Spleen (tissue), 11 donors: ENCODE measurements at regions not wholly inside any gene's neighbourhood (a gene's known extent, or its start where the extent isn't known, plus 50 kb on each side); places are given as distances from the start of the nearest gene placed in this dataset.

Experiments
- DNase-seq: peaks from one replicate; pipeline ENCODE4 v3.0.0-alpha.2; 2020
- H3K27ac ChIP-seq, 8 donors: fragments of 200-600 bp; sonication (generic) in 7 of 8; 1 replicate in 4 of 8; 2 replicates in 4 of 8; pipeline versions ENCODE4 v1.5.0 to v1.8.0; 2016 to 2021; ENCODE audit warnings: inconsistent platforms in 4 of 8, mild to moderate bottlenecking in 4 of 8, moderate library complexity in 1 of 8
- H3K27me3 ChIP-seq, 7 donors: fragments of 200-600 bp; sonication (generic) in 6 of 7; replicated peaks in 1 of 7; 1 replicate in 4 of 7; 2 replicates in 3 of 7; pipeline versions ENCODE4 v1.5.0 to v1.8.0; 2016 to 2021; ENCODE audit warnings: inconsistent platforms in 3 of 7, mild to moderate bottlenecking in 1 of 7
- H3K36me3 ChIP-seq, 6 donors: fragments of 200-600 bp; sonication (generic) in 5 of 6; 1 replicate in 4 of 6; 2 replicates in 2 of 6; pipeline versions ENCODE4 v1.5.0 to v1.8.0; 2016 to 2021; ENCODE audit warnings: inconsistent platforms in 2 of 6
- H3K4me1 ChIP-seq, 6 donors: fragments of 200-600 bp; sonication (generic) in 5 of 6; 1 replicate in 3 of 6; 2 replicates in 3 of 6; pipeline versions ENCODE4 v1.5.0 to v1.8.0; 2016 to 2021; ENCODE audit warnings: inconsistent platforms in 3 of 6
- H3K4me3 ChIP-seq, 8 donors: fragments of 200-600 bp; sonication (generic) in 7 of 8; 1 replicate in 4 of 8; 2 replicates in 4 of 8; pipeline versions ENCODE4 v1.5.0 to v1.8.0; 2016 to 2021; ENCODE audit warnings: inconsistent platforms in 4 of 8, mild to moderate bottlenecking in 4 of 8, moderate library complexity in 2 of 8
- H3K9me3 ChIP-seq, 8 donors: fragments of 200-600 bp; sonication (generic) in 7 of 8; 1 replicate in 4 of 8; 2 replicates in 4 of 8; pipeline versions ENCODE4 v1.5.0 to v1.8.0; 2016 to 2021; ENCODE audit warnings: inconsistent platforms in 4 of 8
- CTCF ChIP-seq, 11 experiments: fragments of 200-600 bp in 7 of 11; fragments of 450-650 bp in 4 of 11; sonication (generic) in 4 of 11; IDR thresholded peaks in 8 of 11; conservative IDR thresholded peaks in 3 of 11; 1 replicate in 7 of 11; 2 replicates in 4 of 11; pipeline versions ENCODE4 v1.4.0 to v1.8.0; 2016 to 2021; ENCODE audit warnings: antibody characterized with exemption in 11 of 11, inconsistent platforms in 4 of 11, mild to moderate bottlenecking in 1 of 11
- POLR2A ChIP-seq, 3 donors: fragments of 450-650 bp; IDR thresholded peaks; one replicate each; pipeline ENCODE4 v1.5.1; 2017; ENCODE audit warnings: antibody characterized with exemption in 3 of 3, mild to moderate bottlenecking in 1 of 3
- POLR2AphosphoS5 ChIP-seq, 3 donors: sonication (generic); formaldehyde crosslinking; IDR thresholded peaks; one replicate each; pipeline ENCODE4 v1.5.1; 2017; ENCODE audit warnings: antibody characterized with exemption in 3 of 3
- WGBS, 5 donors: extraction: QIAGEN DNeasy Blood & Tissue Kit in 3 of 5; methylation state at CpG; one replicate each; pipeline versions ENCODE4 v1.1.5 to v1.1.7; 2013 to 2018; 5-methylcytosine and 5-hydroxymethylcytosine counted together
- intact Hi-C: fragments of 100-400 bp; cut with DNase I; formaldehyde crosslinking; loops from one replicate; pipeline ENCODE4 v1.15.0; 2023; ENCODE audit warnings: low total_unique reads
- donor health status: healthy with polysubstance abuse.
- donor health status: DM: no; HTN: no; CAD: no; lungs with moderate emphysema.
- donor health status: DM: no; HTN: no; CAD: no.
- donor health status: Bipolar disorder and iron deficiency.
- donor health status: healthy.
- donor health status: DM: no; HTN: no; CAD: no.
- donor health status: DM: yes; HTN: yes; CAD: no.

- intact Hi-C loops, result no loop called here
- H3K4me1 ChIP-seq, result no peaks in the 10 kb centered on the region
- H3K27ac ChIP-seq, result no peak overlapping the region
- 73 to 84% (median 75%) methylated on average over 4 of the region's 4 CpGs for WGBS, 5 donors
- H3K36me3 ChIP-seq, result no peaks in the 10 kb centered on the region
- TF ChIP-seq POLR2A (IDR thresholded peaks at IDR 0.05) (no peak), POLR2AphosphoS5 (IDR thresholded peaks at IDR 0.05) (no peak), CTCF (IDR thresholded peaks at IDR 0.05 in 8 of 11, conservative IDR thresholded peaks at IDR 0.05 in 3 of 11) (no peak)
- no peaks in the 10 kb centered on the region for H3K9me3 ChIP-seq
- no peak for DNase-seq
- H3K4me3 ChIP-seq, result no peak overlapping the region
- peaks cover 0 to 28% (median 0%) of the 10 kb centered on the region in 7 donors for H3K27me3 ChIP-seq
These were observed 110.1 kb upstream of the JAG1 start for GRCh38 chr20:10783707-10784553.

GRCh38 chr20:10784554-10785183 is 110.9 kb upstream of the JAG1 start:
- WGBS, 5 donors, result 92 to 97% (median 93%) methylated on average over 6 of the region's 6 CpGs
- no peak for TF ChIP-seq POLR2A (IDR thresholded peaks at IDR 0.05)
- no peak for TF ChIP-seq CTCF (IDR thresholded peaks at IDR 0.05 in 8 of 11, conservative IDR thresholded peaks at IDR 0.05 in 3 of 11)
- no peak for TF ChIP-seq POLR2AphosphoS5 (IDR thresholded peaks at IDR 0.05)
- DNase-seq, result no peak
- H3K9me3 ChIP-seq, result no peaks in the 10 kb centered on the region
- no peak overlapping the region for H3K4me3 ChIP-seq
- intact Hi-C loops, result no loop called here
- no peaks in the 10 kb centered on the region for H3K4me1 ChIP-seq
- H3K27ac ChIP-seq, result no peak overlapping the region
- H3K27me3 ChIP-seq, result peaks cover 0 to 28% (median 0%) of the 10 kb centered on the region in 7 donors
- no peaks in the 10 kb centered on the region for H3K36me3 ChIP-seq

- DNase-seq, result no peak
- WGBS, 5 donors, result 49 to 78% (median 68%) methylated on average over 1 of the region's 1 CpG
- no peak for TF ChIP-seq POLR2A (IDR thresholded peaks at IDR 0.05)
- no peak for TF ChIP-seq CTCF (IDR thresholded peaks at IDR 0.05 in 8 of 11, conservative IDR thresholded peaks at IDR 0.05 in 3 of 11)
- TF ChIP-seq POLR2AphosphoS5 (IDR thresholded peaks at IDR 0.05), result no peak
- intact Hi-C loops, result no loop called here
- no peaks in the 10 kb centered on the region for H3K36me3 ChIP-seq
- peaks cover 0 to 24% (median 0%) of the 10 kb centered on the region in 7 donors for H3K27me3 ChIP-seq
- no peak overlapping the region for H3K4me3 ChIP-seq
- no peaks in the 10 kb centered on the region for H3K9me3 ChIP-seq
- H3K27ac ChIP-seq, result no peak overlapping the region
- no peaks in the 10 kb centered on the region for H3K4me1 ChIP-seq
These were observed 112.9 kb upstream of the JAG1 start for GRCh38 chr20:10786678-10787077.

GRCh38 chr20:10788055-10788454 is 114.3 kb upstream of the JAG1 start:
- 47 to 78% (median 72%) methylated on average over 2 of the region's 2 CpGs for WGBS, 5 donors
- intact Hi-C loops, result no loop called here

More at GRCh38 chr20:10788055-10788454, 114.3 kb upstream of the JAG1 start:
- H3K4me3 ChIP-seq, result no peak overlapping the region
- H3K36me3 ChIP-seq, result no peaks in the 10 kb centered on the region
- H3K4me1 ChIP-seq, result no peaks in the 10 kb centered on the region
- H3K27me3 ChIP-seq, result peaks cover 0 to 10% (median 0%) of the 10 kb centered on the region in 7 donors
- TF ChIP-seq CTCF (IDR thresholded peaks at IDR 0.05 in 8 of 11, conservative IDR thresholded peaks at IDR 0.05 in 3 of 11), result no peak
- no peak for TF ChIP-seq POLR2AphosphoS5 (IDR thresholded peaks at IDR 0.05)
- no peak for TF ChIP-seq POLR2A (IDR thresholded peaks at IDR 0.05)
- no peak overlapping the region for H3K27ac ChIP-seq
- no peaks in the 10 kb centered on the region for H3K9me3 ChIP-seq
- DNase-seq, result no peak
